ENCODE measurements at regions not wholly inside any gene's neighbourhood (a gene's known extent, or its start where the extent isn't known, plus 50 kb on each side); places are given as distances from the start of the nearest gene placed in this dataset.

DNA sequence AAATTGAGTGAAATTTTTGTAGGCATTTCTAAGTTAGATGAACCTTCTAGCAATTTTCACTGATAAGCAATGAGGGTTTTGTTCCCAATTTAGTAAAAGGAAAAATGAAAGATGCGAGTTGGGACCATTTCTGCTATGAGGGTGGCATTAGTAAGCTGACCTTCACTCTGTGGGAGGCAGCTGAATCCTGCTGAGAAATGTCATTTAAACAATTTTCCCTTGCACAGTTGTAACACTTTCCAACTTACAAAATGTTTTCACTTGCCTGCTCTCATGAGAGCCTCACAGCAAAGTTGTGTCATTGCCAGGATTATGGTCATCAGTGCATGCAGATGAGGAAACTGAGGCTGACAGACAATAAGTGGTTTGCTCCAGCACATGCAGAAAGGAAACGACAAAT, 527.7 kb downstream of the TNS1 start:
- DNase-seq (ENCODE audit: low read depth) = no peak

DNA sequence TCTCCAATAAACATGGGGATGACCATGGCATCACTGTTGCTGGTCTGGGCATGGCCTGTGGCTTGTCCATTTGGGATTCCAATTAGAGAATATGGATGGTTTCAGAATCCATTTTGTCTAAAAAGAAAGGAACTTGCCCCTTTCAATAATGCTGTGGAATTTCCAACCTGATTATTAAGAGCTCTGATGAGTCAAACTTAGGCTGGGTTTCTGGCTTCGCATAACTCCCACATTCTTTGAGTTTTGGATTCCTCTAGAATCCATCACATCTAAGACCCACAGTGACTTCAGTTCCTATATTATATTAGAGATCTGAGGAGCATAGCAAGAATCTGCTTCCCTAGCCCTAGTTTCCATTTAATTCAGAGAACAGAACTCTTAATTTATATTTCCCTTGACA, 531.5 kb downstream of the TNS1 start:
- no peak for DNase-seq (ENCODE audit: low read depth)

DNA sequence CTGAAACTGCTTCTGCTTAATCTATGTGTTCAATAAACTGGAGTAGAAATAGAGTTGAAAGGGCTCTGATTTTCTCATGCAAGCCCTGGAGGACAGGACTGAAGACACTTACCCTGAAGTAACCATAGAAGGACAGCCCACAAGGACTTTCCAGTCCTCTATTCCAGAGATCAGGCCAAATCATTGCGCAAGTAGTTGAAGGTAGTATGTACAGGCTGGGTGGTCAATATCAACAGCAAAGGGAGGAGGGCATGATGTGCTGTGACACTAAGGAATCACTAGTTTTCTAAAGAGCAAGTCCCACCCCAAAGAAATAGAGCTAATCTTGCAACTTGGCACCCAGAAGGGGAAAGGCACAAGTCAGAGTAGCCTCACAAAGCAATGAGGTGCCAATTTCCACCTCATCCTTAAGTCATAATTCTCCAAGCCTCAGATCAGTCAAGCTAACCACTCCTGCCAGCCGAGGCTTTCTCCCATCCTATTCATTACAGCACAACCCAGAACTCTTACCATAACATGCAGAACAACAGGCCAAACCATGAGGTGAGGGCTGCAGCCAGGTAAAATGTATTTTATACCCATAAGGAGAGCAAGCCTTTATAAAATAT, 533.5 kb downstream of the TNS1 start:
- DNase-seq (ENCODE audit: low read depth) = no peak

DNA sequence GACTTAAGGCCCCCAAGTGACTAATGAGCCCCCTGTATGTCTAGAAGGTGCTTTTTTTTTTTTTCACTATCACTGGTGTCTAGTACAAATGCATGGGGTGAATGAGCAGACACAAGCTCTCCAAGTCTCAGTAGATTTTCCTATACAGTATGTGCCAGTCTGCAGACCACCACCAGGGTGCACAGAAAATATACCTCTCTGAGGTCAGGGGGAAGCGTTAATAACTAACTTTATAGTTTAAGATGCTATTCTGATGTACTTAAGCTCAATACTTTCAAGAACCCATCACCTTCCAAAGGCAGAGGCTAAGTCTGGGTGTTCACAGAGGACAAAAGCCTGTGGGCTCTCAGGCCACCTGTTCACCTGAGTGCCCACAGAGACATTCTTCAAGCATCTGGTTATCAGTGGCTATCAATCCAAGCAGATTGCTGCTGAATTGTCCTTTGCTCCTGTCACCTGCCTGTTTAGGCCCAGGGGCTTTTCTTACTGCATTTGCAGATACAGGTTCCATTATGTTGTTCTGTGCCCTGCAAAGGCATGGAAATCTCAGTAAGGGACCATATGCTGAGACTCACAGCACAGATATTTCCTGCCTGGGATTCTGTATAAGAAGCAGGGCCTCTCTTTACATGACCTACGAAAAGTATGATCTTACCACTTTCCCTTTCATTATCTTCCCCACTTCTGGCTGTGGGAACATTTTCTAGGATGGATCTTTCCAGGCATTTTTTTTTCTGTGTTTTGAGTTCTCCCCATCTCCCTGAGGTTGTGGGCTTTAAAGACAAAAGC, 534.6 kb downstream of the TNS1 start:
- no peak for DNase-seq (ENCODE audit: low read depth)

DNA sequence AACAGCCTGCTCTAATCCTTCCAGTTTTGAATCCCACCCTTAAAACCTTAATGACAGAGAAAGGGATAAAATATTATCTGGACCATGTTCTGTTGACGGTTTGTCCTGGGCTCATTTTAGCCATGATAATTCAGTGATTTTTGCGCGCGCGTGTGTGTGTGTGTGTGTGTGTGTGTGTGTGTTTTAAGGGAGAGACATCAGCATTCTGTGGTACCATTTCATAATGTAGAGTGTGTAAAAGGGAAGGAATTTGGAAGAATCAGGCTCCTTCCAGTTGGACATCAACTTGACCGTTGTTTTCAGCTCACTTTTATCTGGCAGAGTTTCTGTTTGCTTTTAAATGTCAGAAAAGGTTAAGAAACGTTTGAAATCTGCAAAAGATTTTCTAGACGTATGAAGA, 535.5 kb downstream of the TNS1 start:
- DNase-seq (ENCODE audit: low read depth) = no peak

DNA sequence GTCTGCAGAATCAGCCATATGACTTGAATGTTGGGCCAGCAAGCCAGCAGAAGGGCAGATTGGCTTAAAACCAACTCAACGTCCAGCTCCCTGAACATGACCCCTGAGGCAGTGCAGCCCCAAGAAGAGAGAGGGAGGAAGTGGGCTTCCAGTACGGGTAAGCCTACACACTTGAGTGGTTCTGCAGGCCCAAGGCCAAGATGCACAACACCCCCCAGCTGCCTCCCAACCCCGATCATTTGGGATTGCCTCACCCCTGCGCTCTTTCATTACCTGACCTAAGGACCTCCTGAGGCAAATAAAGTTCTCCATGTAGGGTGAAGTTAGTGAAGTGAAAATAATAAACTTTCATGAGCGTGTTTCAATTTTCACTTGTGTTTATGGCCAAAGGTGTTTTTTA, 536.0 kb downstream of the TNS1 start:
- DNase-seq (ENCODE audit: low read depth) = no peak

DNA sequence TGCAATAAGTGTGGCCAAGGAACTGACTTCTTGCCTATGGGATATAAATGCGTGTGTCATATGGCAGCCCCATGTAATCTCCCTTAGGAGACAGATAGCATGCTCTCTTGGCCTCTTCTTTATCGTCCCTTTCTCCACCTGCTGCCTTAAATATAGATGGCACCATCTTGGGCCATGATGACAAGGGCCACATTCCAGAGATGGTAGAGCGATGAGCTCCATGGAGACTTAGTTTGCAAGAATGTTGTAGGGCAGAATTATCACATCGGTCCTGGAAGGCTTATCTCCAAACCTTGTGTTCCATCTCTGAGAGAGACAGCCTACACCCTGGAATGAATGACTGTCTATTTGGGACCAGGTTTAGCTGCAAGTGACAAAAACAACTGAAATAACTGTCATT, 536.7 kb downstream of the TNS1 start:
- no peak for DNase-seq (ENCODE audit: low read depth)

DNA sequence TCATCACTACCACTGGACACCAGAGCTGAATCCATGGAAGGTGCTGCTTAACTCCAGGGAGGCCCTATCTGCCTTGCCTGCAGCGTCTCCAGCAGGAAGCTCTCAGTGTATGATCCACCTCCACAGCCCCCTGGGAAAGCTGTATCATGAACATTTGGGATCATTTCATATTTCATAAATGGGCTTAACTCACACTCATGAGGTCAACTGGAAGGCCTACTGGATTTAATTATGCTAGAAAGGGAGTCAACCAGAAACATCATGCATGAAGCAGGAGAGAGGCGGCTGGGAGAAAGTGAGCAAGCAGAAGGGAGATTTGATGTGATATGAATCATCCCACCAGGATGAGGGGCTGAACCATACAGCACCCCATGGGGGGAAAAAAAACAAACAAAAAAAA, 537.7 kb downstream of the TNS1 start:
- no peak for DNase-seq (ENCODE audit: low read depth)

DNA sequence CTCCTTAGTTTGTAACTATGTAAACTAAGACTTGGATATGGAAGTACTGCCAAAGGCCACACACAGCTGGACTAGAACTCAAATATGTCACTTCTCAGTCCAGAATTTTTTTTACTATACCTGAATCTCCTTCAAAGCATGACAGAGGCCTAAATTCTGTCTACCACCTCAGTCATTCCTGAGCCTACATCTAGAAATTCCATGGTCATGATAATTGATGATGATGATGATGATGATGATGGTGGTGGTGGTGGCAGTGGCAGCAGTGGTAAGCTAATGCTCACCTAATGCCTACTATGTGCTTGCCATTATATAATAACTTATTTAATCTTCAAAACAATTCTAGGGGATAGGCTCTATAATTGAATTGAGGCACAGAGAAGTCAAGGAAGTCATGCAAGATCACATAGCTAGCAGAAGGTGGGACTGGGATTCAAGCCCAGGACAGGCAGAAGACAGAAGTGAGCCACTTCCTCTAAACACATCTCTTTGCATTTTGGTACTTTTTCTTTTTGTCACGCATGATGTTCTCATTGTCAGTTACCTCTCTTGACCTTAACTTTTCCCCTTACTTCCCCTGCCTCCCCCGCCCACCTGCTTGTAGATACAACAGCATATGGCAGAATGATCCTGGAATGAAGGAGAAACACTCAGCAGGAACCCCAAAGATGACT, 539.3 kb downstream of the TNS1 start:
- DNase-seq (ENCODE audit: low read depth) = no peak

DNA sequence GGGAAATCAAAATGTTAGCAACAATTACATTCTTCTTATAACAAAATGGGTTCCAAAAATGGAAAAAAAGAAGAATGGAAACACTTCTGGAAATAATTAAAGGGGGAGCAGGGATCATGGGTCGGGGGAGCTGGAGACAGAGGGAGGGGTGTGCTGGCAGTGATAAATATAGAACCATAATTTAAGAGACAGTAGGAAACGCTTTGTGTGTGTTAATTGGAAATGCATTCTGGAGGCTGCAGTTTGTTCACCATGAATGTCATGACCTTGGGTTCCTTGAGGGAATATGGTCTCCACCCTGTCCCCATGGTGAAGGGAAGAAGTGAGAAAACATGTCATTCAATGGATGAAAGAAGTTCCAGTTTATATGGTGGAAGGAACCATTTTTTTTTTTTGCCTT, 540.7 kb downstream of the TNS1 start:
- DNase-seq (ENCODE audit: low read depth) = no peak

DNA sequence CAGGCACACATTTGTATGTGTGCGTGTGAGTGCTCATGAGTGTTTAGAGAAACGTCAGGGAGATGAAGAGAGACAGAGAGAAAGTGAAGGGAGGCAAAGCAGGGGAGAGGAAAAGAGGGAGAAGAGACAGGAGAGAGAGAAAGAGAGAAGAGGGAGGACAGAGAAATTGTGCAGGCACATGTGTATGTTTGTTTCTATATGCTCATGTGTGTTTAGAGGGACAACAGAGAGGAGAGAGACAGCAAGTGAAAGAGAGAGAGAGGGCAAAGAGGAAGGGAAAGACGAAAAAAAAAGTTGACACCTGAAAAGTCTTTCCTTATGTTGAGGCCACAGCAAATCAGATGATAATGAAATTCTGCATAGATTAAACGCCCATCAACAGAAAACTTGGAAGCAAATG, 541.1 kb downstream of the TNS1 start:
- DNase-seq (ENCODE audit: low read depth) = no peak

DNA sequence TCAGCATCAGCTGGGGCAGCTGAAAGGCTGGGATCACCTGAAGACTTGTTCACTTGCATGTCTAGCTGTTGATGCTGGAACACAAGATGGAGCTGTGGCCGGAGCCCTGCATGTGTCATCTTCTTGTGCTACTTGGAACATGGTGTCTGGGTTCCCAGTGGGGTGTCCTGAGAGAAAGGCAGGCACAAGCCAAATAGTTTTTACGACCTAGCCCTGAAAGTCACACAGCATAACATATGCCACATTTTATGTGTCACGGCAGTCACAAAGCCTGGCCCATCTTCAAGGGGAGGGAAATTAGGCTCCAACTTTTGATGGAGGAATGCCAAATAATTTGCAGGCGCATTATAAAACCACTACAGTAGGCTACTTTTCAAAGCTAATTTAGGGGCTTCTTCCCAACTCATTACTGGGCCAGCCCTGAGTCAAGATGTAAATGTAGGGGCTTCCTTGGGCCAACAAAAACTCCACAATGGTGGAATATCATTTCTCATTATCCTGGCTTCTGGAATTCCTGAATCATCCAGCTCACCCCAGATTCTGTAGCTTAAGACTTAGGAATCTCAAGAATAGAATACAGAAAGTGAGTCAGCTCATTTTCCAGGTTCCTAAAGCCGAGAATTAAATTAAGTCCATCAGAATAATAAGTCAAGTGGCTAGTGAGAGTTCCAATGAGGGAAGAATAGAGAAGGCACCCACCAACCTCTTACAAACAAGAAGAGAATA, 543.0 kb downstream of the TNS1 start:
- DNase-seq (ENCODE audit: low read depth) = no peak

DNA sequence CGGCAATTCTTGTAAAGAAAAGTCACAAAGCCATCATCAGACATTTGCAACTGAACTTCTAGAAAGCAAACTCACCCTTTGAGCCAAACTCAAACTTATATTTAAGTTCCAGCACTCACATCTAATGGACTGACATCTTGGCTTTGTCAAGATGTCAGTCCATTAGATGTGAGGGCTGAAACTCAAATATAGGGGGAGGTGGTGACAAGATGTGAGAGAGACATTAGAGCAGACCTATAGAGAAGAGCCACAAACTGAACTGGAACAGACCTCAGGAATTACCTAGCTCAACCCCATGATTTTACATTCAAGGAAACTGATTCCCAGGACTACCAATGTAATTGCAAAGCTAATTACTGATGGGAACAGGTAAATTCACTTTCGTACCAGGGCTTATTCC, 543.8 kb downstream of the TNS1 start:
- no peak for DNase-seq (ENCODE audit: low read depth)

DNA sequence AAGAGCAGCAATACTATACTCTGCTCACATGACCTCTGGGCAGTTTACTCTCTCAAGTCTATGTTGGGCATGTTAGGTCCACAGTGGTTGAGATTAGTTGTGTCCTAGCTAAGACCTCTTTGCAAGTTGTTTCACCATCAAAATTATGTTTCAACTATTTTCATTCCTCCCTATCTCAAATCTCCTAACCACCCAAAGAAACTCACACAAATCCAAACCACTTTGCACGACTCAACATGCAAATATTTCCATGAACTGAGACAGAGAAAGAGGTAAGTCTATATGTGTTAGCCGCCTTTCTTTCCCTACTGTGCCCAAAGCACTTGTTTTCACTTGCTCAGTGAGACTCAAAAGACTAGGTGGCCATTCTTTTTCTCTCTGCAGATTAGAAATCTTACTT, 546.8 kb downstream of the TNS1 start:
- DNase-seq (ENCODE audit: low read depth) = no peak

DNA sequence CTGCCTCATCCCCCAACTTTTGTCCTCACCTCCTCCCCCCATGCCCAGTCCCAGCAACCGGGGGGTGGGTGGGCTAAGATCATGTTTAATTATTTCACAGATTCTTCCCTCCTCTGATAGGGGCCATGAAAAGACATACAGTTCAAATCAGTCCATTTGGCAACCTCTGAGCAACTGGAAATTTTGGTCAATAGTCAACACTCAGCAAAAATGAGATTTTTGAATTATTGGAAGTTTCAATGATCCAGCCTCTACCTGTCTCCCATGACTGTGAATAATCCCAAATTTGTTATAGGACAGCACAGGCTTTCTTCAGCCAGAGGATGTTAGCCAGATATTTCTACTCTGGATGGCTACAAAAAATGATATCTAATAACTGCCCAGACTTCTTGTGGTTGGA, 549.9 kb downstream of the TNS1 start:
- no peak for DNase-seq (ENCODE audit: low read depth)

DNA sequence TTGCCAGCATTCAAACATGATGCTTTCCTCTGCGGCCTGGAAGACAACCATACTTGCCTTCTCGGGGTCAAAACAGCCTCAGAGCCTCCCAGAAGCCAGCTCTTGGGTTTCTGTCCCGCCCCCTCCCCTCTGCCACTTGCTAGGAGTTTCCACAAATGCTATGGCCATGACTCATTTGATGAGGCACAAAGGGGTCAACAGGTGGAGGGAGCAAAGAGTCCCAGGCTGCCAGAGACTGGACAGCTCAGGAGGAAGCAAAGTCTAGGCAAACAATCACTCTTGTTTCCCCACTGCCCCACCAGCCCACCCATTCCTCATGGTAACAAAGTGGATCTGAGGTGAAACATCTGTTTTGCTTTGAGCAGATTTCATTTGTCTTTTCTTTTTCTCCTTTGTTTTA, 551.1 kb downstream of the TNS1 start:
- DNase-seq (ENCODE audit: low read depth) = no peak

DNA sequence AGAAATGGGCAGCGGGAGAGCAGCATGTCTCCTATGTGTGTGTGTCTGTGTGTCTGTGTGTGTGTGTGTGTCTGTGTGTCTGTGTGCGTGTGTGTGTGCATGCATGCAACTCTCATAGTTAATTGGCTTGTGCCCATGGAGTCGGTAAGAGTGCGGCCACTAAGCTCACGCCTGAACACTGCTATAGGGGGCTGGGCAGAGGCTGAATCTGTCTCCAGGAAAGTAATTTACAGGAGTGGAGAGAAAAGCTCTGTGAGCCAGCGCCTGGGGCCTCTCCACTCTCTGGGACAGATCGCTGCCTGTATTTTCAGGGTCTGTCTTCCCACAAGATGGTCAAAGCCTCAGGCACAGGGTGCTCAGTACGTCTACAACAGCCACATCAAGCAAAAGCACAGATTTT, 553.4 kb downstream of the TNS1 start:
- DNase-seq (ENCODE audit: low read depth) = no peak

DNA sequence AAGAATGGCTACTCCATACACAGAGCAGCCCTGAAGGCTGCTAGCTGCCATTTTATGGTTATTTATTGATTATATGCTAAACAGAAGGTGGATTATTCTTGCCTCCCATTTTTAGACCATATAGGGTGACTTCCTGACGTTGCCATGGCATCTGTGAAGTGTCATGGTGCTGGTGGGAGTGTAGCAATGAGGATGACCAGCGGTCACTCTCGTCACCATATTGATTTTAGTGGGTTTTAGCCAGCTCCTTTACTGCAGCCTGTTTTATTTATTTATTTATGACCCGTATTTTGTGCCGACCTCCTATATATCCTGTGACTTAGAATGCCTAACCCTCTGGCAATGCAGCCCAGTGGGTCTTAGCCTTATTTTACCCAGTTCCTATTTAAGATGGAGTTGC, 553.9 kb downstream of the TNS1 start:
- no peak for DNase-seq (ENCODE audit: low read depth)

DNA sequence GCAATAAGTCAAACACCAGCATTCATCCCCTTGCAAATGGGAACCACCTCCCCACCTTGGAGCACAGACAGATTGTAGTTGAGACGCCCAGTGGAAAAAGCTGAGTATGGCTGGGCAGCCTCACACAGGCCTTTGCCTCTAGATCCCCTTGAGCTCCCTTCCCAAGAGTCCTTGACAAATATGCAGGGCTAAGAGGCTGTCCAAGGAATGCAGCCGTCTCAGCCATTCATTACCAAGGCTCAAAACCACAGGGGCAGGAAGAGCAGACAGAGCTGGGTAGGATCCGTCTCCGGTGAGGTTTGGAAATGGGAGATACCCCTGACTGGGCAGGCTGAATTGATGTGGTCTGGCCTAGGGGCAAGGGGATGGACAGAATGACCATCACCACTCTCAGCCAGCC, 557.1 kb downstream of the TNS1 start:
- DNase-seq (ENCODE audit: low read depth) = no peak

DNA sequence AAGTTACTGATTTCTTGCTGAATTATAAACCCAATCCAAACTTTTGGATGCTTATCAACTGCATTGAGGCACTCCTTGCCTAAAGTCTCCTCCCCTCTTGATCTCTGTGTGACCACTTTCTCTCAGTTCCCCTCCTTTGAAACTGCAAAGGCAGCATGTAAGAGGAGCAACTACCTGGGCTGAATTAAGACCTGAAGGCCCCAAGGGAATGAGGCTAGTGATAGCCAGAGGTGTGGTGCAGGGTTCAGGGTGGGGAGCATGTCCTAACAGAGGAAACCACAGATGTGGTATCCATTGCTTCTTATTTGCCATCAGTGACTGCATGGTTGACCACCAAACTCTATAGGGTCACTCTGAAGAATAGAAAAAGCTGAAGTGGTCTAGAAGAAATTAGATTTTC, 557.9 kb downstream of the TNS1 start:
- no peak for DNase-seq (ENCODE audit: low read depth)

DNA sequence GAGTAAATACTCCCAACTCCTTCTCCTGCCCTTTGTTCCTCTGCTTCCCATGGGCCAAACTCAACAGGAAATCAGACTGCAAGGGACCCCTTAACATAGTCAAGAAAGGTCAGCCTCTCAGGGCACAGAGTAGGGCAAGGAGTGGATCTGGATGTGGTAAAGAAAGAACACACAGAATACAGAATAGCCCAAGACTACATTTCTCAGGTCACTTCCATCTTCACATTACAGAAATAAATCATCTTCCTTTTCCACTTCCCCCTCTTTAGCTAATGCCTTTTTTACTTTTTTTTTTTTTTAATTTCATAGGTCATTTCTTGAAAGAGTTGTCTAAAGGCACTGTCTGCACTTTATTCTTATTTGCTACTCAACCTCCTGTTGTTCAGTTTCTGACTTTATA, 558.3 kb downstream of the TNS1 start:
- DNase-seq (ENCODE audit: low read depth) = no peak

DNA sequence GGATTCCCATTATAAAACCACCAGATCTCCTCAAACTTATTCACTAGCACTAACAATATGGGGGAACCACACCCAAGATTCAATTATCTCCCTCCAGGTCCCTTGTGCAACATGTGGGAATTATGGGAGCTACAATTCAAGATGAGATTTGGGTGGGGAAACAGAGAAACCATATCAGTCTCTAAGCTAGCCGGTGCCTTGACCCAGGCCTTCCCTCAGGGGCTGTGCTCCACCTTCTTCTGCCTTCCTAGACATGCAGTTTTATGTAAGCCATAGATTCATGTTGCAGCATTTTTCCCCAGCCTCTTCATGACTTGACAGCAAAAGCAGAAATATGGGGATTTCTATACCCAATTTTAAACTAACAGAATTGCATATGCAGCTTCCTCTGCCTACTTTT, 559.2 kb downstream of the TNS1 start:
- DNase-seq (ENCODE audit: low read depth) = no peak

DNA sequence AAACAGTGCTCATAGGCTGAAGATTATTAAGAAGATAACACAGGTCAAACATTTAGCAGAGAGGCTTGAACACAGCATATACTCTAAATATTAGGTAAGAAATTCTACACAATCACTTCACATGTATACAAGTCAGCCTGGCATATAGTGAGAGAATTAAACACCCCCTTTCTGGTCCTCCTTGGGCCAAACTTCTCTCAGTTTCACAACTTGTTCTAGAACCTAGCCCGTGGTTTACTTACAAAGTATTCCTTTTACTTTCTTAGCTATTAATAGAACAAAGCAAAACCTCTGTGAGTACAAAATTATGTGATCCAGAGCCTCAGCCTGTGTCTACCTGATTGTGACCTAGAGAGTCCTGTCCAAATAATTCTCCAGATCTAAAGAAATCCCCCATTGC, 562.8 kb downstream of the TNS1 start:
- no peak for DNase-seq (ENCODE audit: low read depth)

Measured in stimulated activated CD8-positive, alpha-beta memory T cell treated with anti-CD3 and anti-CD28 coated beads, Interleukin-12 subunit alpha, Interleukin-12 subunit beta, amount 100 ng/mL, for 1 hour (primary cell).